ENCODE measurements at regions not wholly inside any gene's neighbourhood (a gene's known extent, or its start where the extent isn't known, plus 50 kb on each side); places are given as distances from the start of the nearest gene placed in this dataset.
"Not testable (repeated sequence)": the region's sequence is repeated elsewhere in the genome, so short reads cannot be mapped to it uniquely, and the experiment has no call there.

GRCh38 chr10:80697926-80698325 lies 160.2 kb downstream of the SH2D4B start:
- no peak for DNase-seq (ENCODE audit: low spot score)

GRCh38 chr10:80699602-80700039 lies 161.9 kb downstream of the SH2D4B start:
- peak; percentile 74 for DNase-seq (ENCODE audit: low spot score)

GRCh38 chr10:80700252-80700651 lies 162.6 kb downstream of the SH2D4B start:
- DNase-seq (ENCODE audit: low spot score) = no peak

- DNase-seq (ENCODE audit: low spot score) = no peak
Observed at GRCh38 chr10:80700760-80701444, 163.2 kb downstream of the SH2D4B start.

GRCh38 chr10:80701706-80702105 lies 164.0 kb downstream of the SH2D4B start:
- DNase-seq (ENCODE audit: low spot score) = no peak

GRCh38 chr10:80702143-80702542 lies 164.4 kb downstream of the SH2D4B start:
- no peak for DNase-seq (ENCODE audit: low spot score)

DNA sequence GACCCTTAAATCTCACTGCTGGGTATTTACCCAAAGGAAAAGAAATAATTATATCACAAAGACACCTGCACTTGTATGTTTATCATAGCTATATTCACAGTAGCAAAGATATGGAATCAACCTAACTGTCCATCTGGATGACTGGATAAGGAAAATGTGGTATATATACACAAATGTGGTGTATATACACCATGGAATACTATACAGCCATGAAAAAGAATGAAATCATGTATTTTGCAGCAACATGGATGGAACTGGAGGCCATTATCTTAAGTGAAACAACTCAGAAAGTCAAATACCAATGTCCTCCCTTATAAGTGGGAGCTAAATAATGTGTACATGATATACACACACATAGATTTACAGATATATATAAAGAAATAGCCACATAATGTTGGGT lies 168.2 kb downstream of the SH2D4B start:
- DNase-seq (ENCODE audit: low spot score) = no peak

- no peak for DNase-seq (ENCODE audit: low spot score)
Observed at GRCh38 chr10:80708185-80708584, 170.5 kb downstream of the SH2D4B start.

GRCh38 chr10:80708808-80709207 lies 171.1 kb downstream of the SH2D4B start:
- no peak for DNase-seq (ENCODE audit: low spot score)

DNA sequence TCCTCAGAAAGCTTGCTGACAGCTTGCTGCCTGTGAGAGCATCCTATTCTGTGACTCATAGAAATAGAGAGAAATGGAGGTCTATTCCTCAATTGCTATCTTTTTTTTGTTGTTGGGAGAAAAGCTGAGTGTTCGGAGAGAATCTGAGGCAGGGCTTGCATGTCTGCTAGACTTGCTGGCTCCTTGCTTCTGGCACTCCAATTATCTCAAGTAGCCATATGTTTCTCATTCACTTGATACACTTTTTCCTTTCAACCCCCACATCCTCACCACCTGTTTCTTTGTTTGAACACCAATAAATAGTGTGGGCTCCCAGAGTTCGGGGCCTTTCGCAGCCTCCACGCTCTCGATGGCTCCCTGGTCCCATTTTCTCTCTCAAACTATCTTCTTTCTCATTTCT lies 172.2 kb downstream of the SH2D4B start:
- no peak for DNase-seq (ENCODE audit: low spot score)

GRCh38 chr10:80713398-80713928 lies 175.8 kb downstream of the SH2D4B start:
- no peak for DNase-seq (ENCODE audit: low spot score)

DNA sequence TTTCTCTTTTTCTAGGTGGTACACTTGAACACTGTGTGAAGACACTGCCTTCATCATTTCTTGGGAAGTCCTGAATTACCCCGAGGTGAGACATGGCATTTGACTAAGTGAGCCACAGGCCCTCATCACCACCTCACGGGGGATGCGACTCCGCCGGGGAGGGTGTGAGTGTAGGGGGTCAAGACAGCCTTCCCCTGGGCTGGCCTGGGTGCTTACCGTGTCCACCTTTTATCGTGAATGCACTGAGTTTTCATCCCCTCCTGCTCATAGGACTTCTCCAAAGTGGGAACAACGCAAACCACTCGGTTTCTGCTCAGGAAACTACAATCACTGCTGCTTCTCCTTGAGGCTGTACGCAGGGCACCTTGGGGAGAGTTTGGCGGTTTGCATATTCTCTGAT lies 176.9 kb downstream of the SH2D4B start:
- no peak for DNase-seq (ENCODE audit: low spot score)

- DNase-seq (ENCODE audit: low spot score) = no peak
Observed at GRCh38 chr10:80718024-80718423, 180.3 kb downstream of the SH2D4B start.

DNA sequence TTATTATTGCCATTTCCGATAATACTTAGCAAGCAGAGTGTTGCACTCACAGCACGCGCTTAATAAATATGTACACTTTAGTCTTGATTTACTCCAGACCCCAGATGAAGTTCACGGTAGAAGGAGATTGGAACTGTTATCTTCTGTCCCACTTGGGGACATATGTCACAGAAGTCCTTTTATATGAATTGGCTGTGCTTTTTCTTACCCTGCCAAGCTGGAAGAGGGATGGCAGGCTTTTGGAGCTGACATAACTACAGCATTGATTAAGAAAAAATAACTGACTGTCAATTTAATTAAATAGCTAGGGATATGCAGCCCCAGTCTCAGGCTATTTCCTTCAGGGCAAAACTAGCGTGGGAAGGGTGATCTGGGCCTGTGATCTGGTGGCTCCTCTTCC lies 182.2 kb downstream of the SH2D4B start:
- DNase-seq (ENCODE audit: low spot score) = no peak

GRCh38 chr10:80720549-80720948 lies 182.8 kb downstream of the SH2D4B start:
- DNase-seq (ENCODE audit: low spot score) = no peak

- DNase-seq (ENCODE audit: low spot score) = not testable (repeated sequence)
Observed at GRCh38 chr10:80728354-80728753, 190.7 kb downstream of the SH2D4B start.

- DNase-seq (ENCODE audit: low spot score) = no peak
Observed at GRCh38 chr10:80729896-80730295, 192.2 kb downstream of the SH2D4B start.

- DNase-seq (ENCODE audit: low spot score) = no peak
Observed at GRCh38 chr10:80730522-80730921, 192.8 kb downstream of the SH2D4B start.

DNA sequence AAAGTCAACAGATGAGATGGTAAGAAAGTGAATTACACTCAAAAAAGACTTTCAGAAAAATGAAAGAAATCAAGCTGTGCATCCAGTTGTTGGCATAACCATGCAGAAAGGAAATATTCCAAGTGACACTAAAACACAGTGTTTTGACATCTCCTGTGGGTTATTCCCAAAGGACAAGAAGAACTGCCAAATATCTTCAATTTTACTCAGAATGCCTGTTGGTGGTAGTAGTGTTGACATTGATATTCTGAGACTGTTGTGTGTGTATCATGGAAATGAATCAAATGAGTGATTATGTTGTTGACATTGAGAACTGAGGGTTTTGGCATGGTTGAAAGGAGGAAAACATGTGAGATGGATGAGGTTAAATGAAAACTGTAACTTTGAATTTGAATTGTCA lies 196.9 kb downstream of the SH2D4B start:
- DNase-seq (ENCODE audit: low spot score) = no peak

- DNase-seq (ENCODE audit: low spot score) = no peak
Observed at GRCh38 chr10:80737209-80737608, 199.5 kb downstream of the SH2D4B start.

DNA sequence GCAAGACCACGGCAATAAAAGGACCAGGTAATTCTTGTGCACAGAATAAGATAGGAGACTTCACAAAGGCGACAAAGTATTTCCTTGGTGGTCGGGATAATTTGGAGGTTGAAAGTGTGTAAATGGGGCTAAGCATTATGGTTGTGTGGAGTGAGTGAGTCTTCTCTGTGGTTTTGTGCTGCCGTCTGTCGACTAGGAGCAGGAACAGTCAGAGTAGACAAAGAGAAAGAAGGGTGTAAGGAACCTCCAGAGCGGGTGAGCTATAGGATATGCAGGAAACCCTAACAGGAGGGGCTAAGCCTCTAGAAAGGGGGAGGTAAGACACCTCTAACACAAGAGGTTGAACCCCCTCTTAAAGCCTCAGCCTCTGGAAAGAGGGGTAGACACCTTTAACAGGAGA lies 201.6 kb downstream of the SH2D4B start:
- DNase-seq (ENCODE audit: low spot score) = no peak

DNA sequence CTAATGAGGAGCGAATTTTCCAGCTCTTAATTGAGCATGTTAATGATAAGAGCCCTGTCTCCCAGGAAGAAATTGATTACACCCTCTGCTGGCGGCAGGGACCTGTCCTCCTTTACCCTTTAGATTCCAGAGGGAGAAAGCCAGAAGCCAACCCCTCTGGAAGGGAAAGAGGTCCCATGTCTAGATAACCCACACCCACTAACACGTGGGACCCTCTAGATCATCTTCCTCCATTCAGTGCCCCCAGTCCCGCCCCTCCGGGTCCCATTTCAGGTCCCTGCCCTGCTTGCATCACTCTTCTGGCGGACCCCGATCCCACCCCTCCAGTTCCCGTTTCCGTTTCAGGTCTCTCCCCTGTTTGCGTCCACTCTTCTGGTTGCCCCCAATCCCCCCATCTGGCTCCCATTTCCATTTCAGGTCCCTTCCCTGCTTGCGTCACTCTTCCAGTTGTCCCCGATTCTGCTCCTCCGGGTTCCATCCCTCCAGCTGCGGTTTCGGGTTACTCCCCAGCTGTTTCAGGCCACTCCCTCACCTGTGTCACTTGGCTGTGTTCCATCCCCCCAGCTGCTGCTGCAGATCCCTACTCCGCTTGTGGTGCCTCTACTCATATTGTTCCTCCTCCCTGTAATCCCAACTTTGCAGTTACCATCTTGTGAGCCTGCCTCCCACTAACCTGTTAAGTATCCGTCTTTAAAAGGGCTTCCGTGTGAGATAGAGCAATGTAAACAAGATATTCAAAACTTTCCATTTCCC lies 202.4 kb downstream of the SH2D4B start:
- no peak for DNase-seq (ENCODE audit: low spot score)

GRCh38 chr10:80741278-80741677 lies 203.6 kb downstream of the SH2D4B start:
- DNase-seq (ENCODE audit: low spot score) = no peak

All from H4 (cell line).